Lung (tissue), 11 donors: ENCODE measurements at regions not wholly inside any gene's neighbourhood (a gene's known extent, or its start where the extent isn't known, plus 50 kb on each side); places are given as distances from the start of the nearest gene placed in this dataset.
"Not testable (repeated sequence)": the region's sequence is repeated elsewhere in the genome, so short reads cannot be mapped to it uniquely, and the experiment has no call there.

Experiments used
- ATAC-seq: fragments of 200-7000 bp; cut with Tn5 transposase; one replicate; pipeline ENCODE4 v1.9.1; 2020; ENCODE audit warnings: moderate number of reproducible peaks; ENCODE audit not compliant: insufficient read depth, low FRiP score
- DNase-seq, 3 donors: peaks; one replicate each; pipeline ENCODE4 v3.0.0-alpha.2; 2013 to 2017
- H3K27ac ChIP-seq, 2 donors: one replicate each; pipeline ENCODE4 v1.5.1; 2013; ENCODE audit warnings: mild to moderate bottlenecking in 2 of 2, moderate library complexity in 2 of 2, control low read depth in 1 of 2, inconsistent platforms in 1 of 2, low read depth in 1 of 2, low read length in 1 of 2
- H3K27me3 ChIP-seq, 3 donors: one replicate each; pipeline ENCODE4 v1.5.1; 2013; ENCODE audit warnings: low read length in 2 of 3; ENCODE audit not compliant: control insufficient read depth in 3 of 3, insufficient read depth in 3 of 3
- H3K36me3 ChIP-seq, 4 donors: one replicate each; pipeline ENCODE4 v1.5.1; 2013; ENCODE audit warnings: low read length in 4 of 4, mild to moderate bottlenecking in 1 of 4, moderate library complexity in 1 of 4; ENCODE audit not compliant: control insufficient read depth in 4 of 4, insufficient read depth in 4 of 4
- H3K4me1 ChIP-seq, 5 donors: one replicate each; pipeline ENCODE4 v1.5.1; 2013; ENCODE audit warnings: low read length in 5 of 5, mild to moderate bottlenecking in 2 of 5, moderate library complexity in 1 of 5; ENCODE audit not compliant: control insufficient read depth in 5 of 5, insufficient read depth in 5 of 5
- H3K4me3 ChIP-seq: one replicate; pipeline ENCODE4 v1.5.1; 2013; ENCODE audit warnings: mild to moderate bottlenecking, control low read depth, moderate library complexity
- H3K9ac ChIP-seq, 2 donors: one replicate each; pipeline ENCODE4 v1.5.1; 2013; ENCODE audit warnings: low read length in 2 of 2, control low read depth in 1 of 2; ENCODE audit not compliant: insufficient read depth in 1 of 2
- H3K9me3 ChIP-seq, 4 donors: one replicate each; pipeline ENCODE4 v1.5.1; 2013; ENCODE audit warnings: low read length in 3 of 4, mild to moderate bottlenecking in 1 of 4, moderate library complexity in 1 of 4; ENCODE audit not compliant: control insufficient read depth in 4 of 4, insufficient read depth in 3 of 4
- WGBS, 2 donors: extraction: QIAGEN DNeasy Blood & Tissue Kit; methylation state at CpG; one replicate each; pipeline ENCODE4 v1.1.7; 2013; 5-methylcytosine and 5-hydroxymethylcytosine counted together
- TF ChIP-seq, protein P1 (sequence below): IDR thresholded peaks from 2 replicates; pipeline ENCODE4 v1.5.1; 2012; ENCODE audit warnings: mild to moderate bottlenecking; ENCODE audit errors: control extremely low read depth, extremely low read depth
- donor health status: control.
- donor health status: control.
- donor health status: Bipolar disorder and iron deficiency.
- donor health status: healthy.
- donor health status: DM: yes; HTN: yes; CAD: no.

GRCh38 chr5:155150012-155150411 lies 136.5 kb downstream of the KIF4B start:
- Histone ChIP-seq H3K27ac (no peak overlapping the region), H3K4me3 (no peak overlapping the region), H3K4me1 (peaks cover 0 to 2% (median 0%) of the 10 kb centered on the region in 5 donors), H3K27me3 (no peaks in the 10 kb centered on the region), H3K9me3 (no peaks in the 10 kb centered on the region), H3K9ac (no peak overlapping the region), H3K36me3 (no peaks in the 10 kb centered on the region)
- TF ChIP-seq, protein P1, sequence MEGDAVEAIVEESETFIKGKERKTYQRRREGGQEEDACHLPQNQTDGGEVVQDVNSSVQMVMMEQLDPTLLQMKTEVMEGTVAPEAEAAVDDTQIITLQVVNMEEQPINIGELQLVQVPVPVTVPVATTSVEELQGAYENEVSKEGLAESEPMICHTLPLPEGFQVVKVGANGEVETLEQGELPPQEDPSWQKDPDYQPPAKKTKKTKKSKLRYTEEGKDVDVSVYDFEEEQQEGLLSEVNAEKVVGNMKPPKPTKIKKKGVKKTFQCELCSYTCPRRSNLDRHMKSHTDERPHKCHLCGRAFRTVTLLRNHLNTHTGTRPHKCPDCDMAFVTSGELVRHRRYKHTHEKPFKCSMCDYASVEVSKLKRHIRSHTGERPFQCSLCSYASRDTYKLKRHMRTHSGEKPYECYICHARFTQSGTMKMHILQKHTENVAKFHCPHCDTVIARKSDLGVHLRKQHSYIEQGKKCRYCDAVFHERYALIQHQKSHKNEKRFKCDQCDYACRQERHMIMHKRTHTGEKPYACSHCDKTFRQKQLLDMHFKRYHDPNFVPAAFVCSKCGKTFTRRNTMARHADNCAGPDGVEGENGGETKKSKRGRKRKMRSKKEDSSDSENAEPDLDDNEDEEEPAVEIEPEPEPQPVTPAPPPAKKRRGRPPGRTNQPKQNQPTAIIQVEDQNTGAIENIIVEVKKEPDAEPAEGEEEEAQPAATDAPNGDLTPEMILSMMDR = no peak
- ATAC-seq = no peak
- 22 to 49% methylated on average over 4 of the region's 4 CpGs for WGBS, 2 donors
- no peak for DNase-seq

GRCh38 chr5:155154973-155155372 lies 141.4 kb downstream of the KIF4B start:
- H3K9ac ChIP-seq = no peak overlapping the region
- peak in 2 of 3 donors; percentile 15 to 58 for DNase-seq
- no peak for ATAC-seq

DNA sequence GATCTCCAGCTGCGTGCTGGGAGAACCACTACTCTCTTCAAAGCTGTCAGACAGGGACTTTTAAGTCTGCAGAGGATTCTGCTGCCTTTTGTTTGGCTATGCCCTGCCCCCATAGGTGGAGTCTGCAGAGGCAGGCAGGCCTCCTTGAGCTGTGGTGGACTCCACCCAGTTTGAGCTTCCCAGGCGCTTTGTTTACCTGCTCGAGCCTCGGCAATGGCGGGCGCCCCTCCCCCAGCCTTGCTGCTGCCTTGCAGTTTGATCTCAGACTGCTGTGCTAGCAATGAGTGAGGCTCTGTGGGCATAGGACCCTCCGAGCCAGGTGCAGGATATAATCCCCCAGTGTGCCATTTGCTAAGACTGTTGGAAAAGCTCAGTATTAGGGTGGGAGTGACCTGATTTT lies 149.5 kb downstream of the KIF4B start:
- not testable (repeated sequence) for H3K27me3 ChIP-seq, H3K9ac ChIP-seq, H3K4me1 ChIP-seq, ATAC-seq, H3K4me3 ChIP-seq, H3K27ac ChIP-seq, DNase-seq, H3K36me3 ChIP-seq, H3K9me3 ChIP-seq
- whole genome bisulfite sequencing, 2 donors = 72 to 76% methylated on average over 7 of the region's 7 CpGs

More at GRCh38 chr5:155154973-155155372, 141.4 kb downstream of the KIF4B start:
- TF ChIP-seq, protein P1 = no peak
- no peak overlapping the region for H3K4me3 ChIP-seq
- peaks cover 0 to 8% (median 0%) of the 10 kb centered on the region in 5 donors for H3K4me1 ChIP-seq
- H3K9me3 ChIP-seq = peaks cover 0 to 2% (median 0%) of the 10 kb centered on the region in 4 donors
- H3K27ac ChIP-seq = no peak overlapping the region
- no peaks in the 10 kb centered on the region for H3K27me3 ChIP-seq
- H3K36me3 ChIP-seq = no peaks in the 10 kb centered on the region

- Histone ChIP-seq H3K36me3 (no peaks in the 10 kb centered on the region), H3K27me3 (no peaks in the 10 kb centered on the region), H3K9me3 (peaks cover 0 to 5% (median 0%) of the 10 kb centered on the region in 4 donors), H3K27ac (no peak overlapping the region), H3K4me1 (no peaks in the 10 kb centered on the region), H3K4me3 (no peak overlapping the region), H3K9ac (no peak overlapping the region)
- ATAC-seq = no peak
- TF ChIP-seq, protein P1 = no peak
- no peak for DNase-seq
- 81 to 94% methylated on average over 3 of the region's 3 CpGs for WGBS, 2 donors
These were observed 154.2 kb downstream of the KIF4B start for GRCh38 chr5:155167736-155168135.
